Spleen (tissue), 11 donors: ENCODE measurements at regions not wholly inside any gene's neighbourhood (a gene's known extent, or its start where the extent isn't known, plus 50 kb on each side); places are given as distances from the start of the nearest gene placed in this dataset.
"Not testable (repeated sequence)": the region's sequence is repeated elsewhere in the genome, so short reads cannot be mapped to it uniquely, and the experiment has no call there.

Experiments
- DNase-seq: peaks from one replicate; pipeline ENCODE4 v3.0.0-alpha.2; 2020
- H3K27ac ChIP-seq, 8 donors: fragments of 200-600 bp; sonication (generic) in 7 of 8; 1 replicate in 4 of 8; 2 replicates in 4 of 8; pipeline versions ENCODE4 v1.5.0 to v1.8.0; 2016 to 2021; ENCODE audit warnings: inconsistent platforms in 4 of 8, mild to moderate bottlenecking in 4 of 8, moderate library complexity in 1 of 8
- H3K27me3 ChIP-seq, 7 donors: fragments of 200-600 bp; sonication (generic) in 6 of 7; replicated peaks in 1 of 7; 1 replicate in 4 of 7; 2 replicates in 3 of 7; pipeline versions ENCODE4 v1.5.0 to v1.8.0; 2016 to 2021; ENCODE audit warnings: inconsistent platforms in 3 of 7, mild to moderate bottlenecking in 1 of 7
- H3K36me3 ChIP-seq, 6 donors: fragments of 200-600 bp; sonication (generic) in 5 of 6; 1 replicate in 4 of 6; 2 replicates in 2 of 6; pipeline versions ENCODE4 v1.5.0 to v1.8.0; 2016 to 2021; ENCODE audit warnings: inconsistent platforms in 2 of 6
- H3K4me1 ChIP-seq, 6 donors: fragments of 200-600 bp; sonication (generic) in 5 of 6; 1 replicate in 3 of 6; 2 replicates in 3 of 6; pipeline versions ENCODE4 v1.5.0 to v1.8.0; 2016 to 2021; ENCODE audit warnings: inconsistent platforms in 3 of 6
- H3K4me3 ChIP-seq, 8 donors: fragments of 200-600 bp; sonication (generic) in 7 of 8; 1 replicate in 4 of 8; 2 replicates in 4 of 8; pipeline versions ENCODE4 v1.5.0 to v1.8.0; 2016 to 2021; ENCODE audit warnings: inconsistent platforms in 4 of 8, mild to moderate bottlenecking in 4 of 8, moderate library complexity in 2 of 8
- H3K9me3 ChIP-seq, 8 donors: fragments of 200-600 bp; sonication (generic) in 7 of 8; 1 replicate in 4 of 8; 2 replicates in 4 of 8; pipeline versions ENCODE4 v1.5.0 to v1.8.0; 2016 to 2021; ENCODE audit warnings: inconsistent platforms in 4 of 8
- CTCF ChIP-seq, 11 experiments: fragments of 200-600 bp in 7 of 11; fragments of 450-650 bp in 4 of 11; sonication (generic) in 4 of 11; IDR thresholded peaks in 8 of 11; conservative IDR thresholded peaks in 3 of 11; 1 replicate in 7 of 11; 2 replicates in 4 of 11; pipeline versions ENCODE4 v1.4.0 to v1.8.0; 2016 to 2021; ENCODE audit warnings: antibody characterized with exemption in 11 of 11, inconsistent platforms in 4 of 11, mild to moderate bottlenecking in 1 of 11
- POLR2A ChIP-seq, 3 donors: fragments of 450-650 bp; IDR thresholded peaks; one replicate each; pipeline ENCODE4 v1.5.1; 2017; ENCODE audit warnings: antibody characterized with exemption in 3 of 3, mild to moderate bottlenecking in 1 of 3
- POLR2AphosphoS5 ChIP-seq, 3 donors: sonication (generic); formaldehyde crosslinking; IDR thresholded peaks; one replicate each; pipeline ENCODE4 v1.5.1; 2017; ENCODE audit warnings: antibody characterized with exemption in 3 of 3
- WGBS, 5 donors: extraction: QIAGEN DNeasy Blood & Tissue Kit in 3 of 5; methylation state at CpG; one replicate each; pipeline versions ENCODE4 v1.1.5 to v1.1.7; 2013 to 2018; 5-methylcytosine and 5-hydroxymethylcytosine counted together
- intact Hi-C: fragments of 100-400 bp; cut with DNase I; formaldehyde crosslinking; loops from one replicate; pipeline ENCODE4 v1.15.0; 2023; ENCODE audit warnings: low total_unique reads
- donor health status: healthy with polysubstance abuse.
- donor health status: DM: no; HTN: no; CAD: no; lungs with moderate emphysema.
- donor health status: DM: no; HTN: no; CAD: no.
- donor health status: Bipolar disorder and iron deficiency.
- donor health status: healthy.
- donor health status: DM: no; HTN: no; CAD: no.
- donor health status: DM: yes; HTN: yes; CAD: no.

- Histone ChIP-seq H3K9me3 (peaks cover 0 to 17% (median 0%) of the 10 kb centered on the region in 8 donors), H3K27ac (no peak overlapping the region), H3K4me3 (no peak overlapping the region), H3K36me3 (no peaks in the 10 kb centered on the region), H3K4me1 (no peaks in the 10 kb centered on the region), H3K27me3 (no peaks in the 10 kb centered on the region)
- DNase-seq, result no peak
- intact Hi-C loops, result no loop called here
- 40 to 61% (median 53%) methylated on average over 2 of the region's 2 CpGs for WGBS, 5 donors
- TF ChIP-seq CTCF (IDR thresholded peaks at IDR 0.05 in 8 of 11, conservative IDR thresholded peaks at IDR 0.05 in 3 of 11) (no peak), POLR2A (IDR thresholded peaks at IDR 0.05) (no peak), POLR2AphosphoS5 (IDR thresholded peaks at IDR 0.05) (no peak)
Observed at GRCh38 chr3:79953591-79954101, 185.8 kb upstream of the ROBO1 start.

GRCh38 chr3:79951426-79951825, 183.6 kb upstream of the ROBO1 start:
- H3K27ac ChIP-seq, H3K4me1 ChIP-seq, H3K4me3 ChIP-seq, H3K36me3 ChIP-seq, intact Hi-C loops, H3K27me3 ChIP-seq: not testable (repeated sequence)
- 90 to 98% (median 96%) methylated on average over 10 to 23 of the region's 23 CpGs for WGBS, 5 donors
- DNase-seq, result peak; percentile 64
- H3K9me3 ChIP-seq, result peaks cover 0 to 13% (median 0%) of the 10 kb centered on the region in 8 donors

- no peak for DNase-seq
- Histone ChIP-seq H3K27ac (no peak overlapping the region), H3K4me1 (no peaks in the 10 kb centered on the region), H3K4me3 (no peak overlapping the region), H3K9me3 (peaks cover 0 to 13% (median 0%) of the 10 kb centered on the region in 8 donors), H3K27me3 (no peaks in the 10 kb centered on the region), H3K36me3 (no peaks in the 10 kb centered on the region)
- TF ChIP-seq POLR2A (IDR thresholded peaks at IDR 0.05), result no peak
- no peak for TF ChIP-seq POLR2AphosphoS5 (IDR thresholded peaks at IDR 0.05)
- no peak for TF ChIP-seq CTCF (IDR thresholded peaks at IDR 0.05 in 8 of 11, conservative IDR thresholded peaks at IDR 0.05 in 3 of 11)
- intact Hi-C loops, result no loop called here
- 84 to 95% (median 88%) methylated on average over 2 of the region's 2 CpGs for WGBS, 5 donors
Observed at GRCh38 chr3:79947957-79948356, 180.2 kb upstream of the ROBO1 start.

- DNase-seq, result no peak
- H3K4me1 ChIP-seq, result no peaks in the 10 kb centered on the region
- H3K27me3 ChIP-seq, result no peaks in the 10 kb centered on the region
- H3K36me3 ChIP-seq, result no peaks in the 10 kb centered on the region
- TF ChIP-seq POLR2AphosphoS5 (IDR thresholded peaks at IDR 0.05), result no peak
- TF ChIP-seq POLR2A (IDR thresholded peaks at IDR 0.05), result no peak
- no peak for TF ChIP-seq CTCF (IDR thresholded peaks at IDR 0.05 in 8 of 11, conservative IDR thresholded peaks at IDR 0.05 in 3 of 11)
- no peak overlapping the region for H3K4me3 ChIP-seq
- intact Hi-C loops, result no loop called here
- peaks cover 0 to 17% (median 0%) of the 10 kb centered on the region in 8 donors for H3K9me3 ChIP-seq
- H3K27ac ChIP-seq, result no peak overlapping the region
- WGBS, 5 donors, result 83 to 95% (median 93%) methylated on average over 1 of the region's 1 CpG
Observed at GRCh38 chr3:79947469-79947868, 179.7 kb upstream of the ROBO1 start.

- WGBS, 5 donors, result 59 to 96% (median 71%) methylated on average over 1 of the region's 1 CpG
- no peak for DNase-seq
- intact Hi-C loops, result no loop called here
- no peak overlapping the region for H3K4me3 ChIP-seq
- no peaks in the 10 kb centered on the region for H3K36me3 ChIP-seq
- H3K9me3 ChIP-seq, result peaks cover 0 to 1% (median 0%) of the 10 kb centered on the region in 8 donors
- H3K27me3 ChIP-seq, result no peaks in the 10 kb centered on the region
- no peaks in the 10 kb centered on the region for H3K4me1 ChIP-seq
- no peak for TF ChIP-seq CTCF (IDR thresholded peaks at IDR 0.05 in 8 of 11, conservative IDR thresholded peaks at IDR 0.05 in 3 of 11)
- no peak for TF ChIP-seq POLR2AphosphoS5 (IDR thresholded peaks at IDR 0.05)
- no peak for TF ChIP-seq POLR2A (IDR thresholded peaks at IDR 0.05)
- no peak overlapping the region for H3K27ac ChIP-seq
Observed at GRCh38 chr3:79937567-79937966, 169.8 kb upstream of the ROBO1 start.
